HepG2 (cell line): ENCODE measurements at regions not wholly inside any gene's neighbourhood (a gene's known extent, or its start where the extent isn't known, plus 50 kb on each side); places are given as distances from the start of the nearest gene placed in this dataset.

Experiments used
- ATAC-seq: fragments of 200-7000 bp; cut with Tn5 transposase; 3 replicates; pipeline ENCODE4 v1.9.1; 2020; ENCODE audit warnings: mild to moderate bottlenecking, moderate library complexity
- BruUV-seq: library from RNA; stranded (reverse); fragments of 400-500 nt; replicated peaks from 2 replicates; lab custom pipeline; 2021; lab: Mats Ljungman, UMichigan
- CTCF ChIA-PET: fragments of 300-600 bp; formaldehyde crosslinking; extraction: SDS; loops from one replicate; lab custom pipeline; 2021; ENCODE audit warnings: low total read pairs, inconsistent platforms, low intra/inter-chr PET ratio; lab: Yijun Ruan, JAX
- POLR2A ChIA-PET: fragments of 350-600 bp; sonication (Branson Sonifier 250); formaldehyde crosslinking; loops from one replicate; lab custom pipeline; 2020; ENCODE audit warnings: antibody characterized with exemption, inconsistent platforms; lab: Yijun Ruan, JAX
- DNase-seq: peaks from one replicate; pipeline ENCODE4 v3.0.0-alpha.2; 2015; ENCODE audit warnings: low spot score
- FAIRE-seq: peaks from 3 replicates; lab custom pipeline; 2011; peaks lifted over from hg19 to GRCh38; lab: Jason Lieb, UNC
- H2AFZ ChIP-seq: one replicate; pipeline ENCODE4 v1.6.1; 2011; ENCODE audit warnings: low read length, inconsistent platforms
- H3K27ac ChIP-seq: fragments of 300-600 bp; 3 replicates; pipeline ENCODE4 v1.8.0; 2011; ENCODE audit warnings: mixed run types, mild to moderate bottlenecking, mixed read lengths, low read length, inconsistent platforms; ENCODE audit not compliant: insufficient read depth; ENCODE audit errors: extremely low read length
- H3K27me3 ChIP-seq, 2 experiments: fragments of 200-600 bp in 1 of 2; 2 replicates in 1 of 2; 3 replicates in 1 of 2; pipeline versions ENCODE4 v1.6.0 to v1.8.0; 2011; ENCODE audit warnings: low read length in 2 of 2, mild to moderate bottlenecking in 2 of 2, moderate library complexity in 2 of 2, inconsistent platforms in 1 of 2; ENCODE audit not compliant: insufficient read depth in 2 of 2, control insufficient read depth in 1 of 2
- H3K36me3 ChIP-seq, 2 experiments: fragments of 200-600 bp in 1 of 2; replicated peaks in 1 of 2; 2 replicates in 1 of 2; 3 replicates in 1 of 2; pipeline versions ENCODE4 v1.5.1 to v1.8.0; 2011; ENCODE audit warnings: low read length in 2 of 2, inconsistent platforms in 1 of 2; ENCODE audit not compliant: insufficient read depth in 2 of 2, control insufficient read depth in 1 of 2
- H3K4me1 ChIP-seq: 2 replicates; pipeline ENCODE4 v1.5.1; 2012; ENCODE audit warnings: low read length, inconsistent platforms; ENCODE audit not compliant: insufficient read depth
- H3K4me2 ChIP-seq: 2 replicates; pipeline ENCODE4 v1.6.0; 2011; ENCODE audit warnings: low read depth, low read length, inconsistent platforms
- H3K4me3 ChIP-seq, 3 experiments: fragments of 200-600 bp in 1 of 3; sonication (generic), shearing (Covaris generic) in 1 of 3; replicated peaks in 1 of 3; 2 replicates each; pipeline ENCODE4 v1.5.1; 2011 to 2016; ENCODE audit warnings: low read length in 3 of 3, inconsistent platforms in 2 of 3, low read depth in 2 of 3, mild to moderate bottlenecking in 2 of 3, control low read depth in 1 of 3, mixed read lengths in 1 of 3; ENCODE audit not compliant: insufficient read depth in 1 of 3
- H3K79me2 ChIP-seq: one replicate; pipeline ENCODE4 v1.6.1; 2011; ENCODE audit warnings: low read length, inconsistent platforms; ENCODE audit not compliant: insufficient read depth
- H3K9ac ChIP-seq: 2 replicates; pipeline ENCODE4 v1.6.0; 2011; ENCODE audit warnings: mild to moderate bottlenecking, low read depth, low read length, inconsistent platforms; ENCODE audit not compliant: insufficient read depth
- H3K9me3 ChIP-seq: 2 replicates; pipeline ENCODE4 v1.5.1; 2012; ENCODE audit warnings: mild to moderate bottlenecking, low read length
- H4K20me1 ChIP-seq: 2 replicates; pipeline ENCODE4 v1.6.0; 2011; ENCODE audit warnings: inconsistent platforms, mild to moderate bottlenecking, low read length, moderate library complexity; ENCODE audit not compliant: insufficient read depth
- HDAC1 ChIP-seq: sonication (generic); formaldehyde crosslinking; IDR thresholded peaks from 2 replicates; pipeline ENCODE4 v1.5.1; 2020; ENCODE audit warnings: mild to moderate bottlenecking, missing genetic modification reagents
- HNF4A ChIP-seq: sonication (generic); formaldehyde crosslinking; IDR thresholded peaks from 2 replicates; pipeline ENCODE4 v1.4.0; 2020; ENCODE audit warnings: missing genetic modification reagents
- IKZF5 ChIP-seq: IDR thresholded peaks from 2 replicates; pipeline ENCODE4 v1.6.1; 2018; ENCODE audit warnings: missing genetic modification reagents, mild to moderate bottlenecking, missing compliant biosample characterization
- RELA ChIP-seq: sonication (generic); formaldehyde crosslinking; IDR thresholded peaks from 2 replicates; pipeline ENCODE4 v1.4.0; 2020; ENCODE audit warnings: missing genetic modification reagents
- SALL1 ChIP-seq: sonication (generic); formaldehyde crosslinking; IDR thresholded peaks from 2 replicates; pipeline ENCODE4 v1.8.0; 2022; ENCODE audit warnings: mild to moderate bottlenecking, missing genetic modification reagents
- TBX2 ChIP-seq: sonication (generic); formaldehyde crosslinking; IDR thresholded peaks from 2 replicates; pipeline ENCODE4 v1.5.0; 2020; ENCODE audit warnings: missing genetic modification reagents, mild to moderate bottlenecking, borderline replicate concordance
- TCF7L2 ChIP-seq: IDR thresholded peaks from 2 replicates; pipeline ENCODE4 v1.6.1; 2011; ENCODE audit warnings: mild to moderate bottlenecking, low read depth, low read length, moderate library complexity
- ZFP62 ChIP-seq: sonication (generic); formaldehyde crosslinking; IDR thresholded peaks from 2 replicates; pipeline ENCODE4 v1.4.0; 2020; ENCODE audit warnings: missing genetic modification reagents
- ZMAT5 ChIP-seq: sonication (generic); formaldehyde crosslinking; IDR thresholded peaks from 2 replicates; pipeline ENCODE4 v1.5.0; 2020; ENCODE audit warnings: mild to moderate bottlenecking, low read depth, missing genetic modification reagents, borderline replicate concordance
- ZNF205 ChIP-seq: IDR thresholded peaks from 2 replicates; pipeline ENCODE4 v1.6.1; 2018; ENCODE audit warnings: missing biosample characterization, missing genetic modification reagents
- ZNF225 ChIP-seq: sonication (generic); formaldehyde crosslinking; IDR thresholded peaks from 2 replicates; pipeline ENCODE4 v1.4.0; 2020; ENCODE audit warnings: mild to moderate bottlenecking, missing genetic modification reagents
- ZNF687 ChIP-seq: sonication (generic); formaldehyde crosslinking; IDR thresholded peaks from 2 replicates; pipeline ENCODE4 v1.5.1; 2020; ENCODE audit warnings: mild to moderate bottlenecking, missing genetic modification reagents, moderate library complexity
- ZNF772 ChIP-seq: sonication (generic); formaldehyde crosslinking; IDR thresholded peaks from 2 replicates; pipeline ENCODE4 v1.5.0; 2020; ENCODE audit warnings: mild to moderate bottlenecking, missing genetic modification reagents
- ZSCAN5A ChIP-seq: sonication (generic); formaldehyde crosslinking; IDR thresholded peaks from 2 replicates; pipeline ENCODE4 v1.8.0; 2022; ENCODE audit warnings: mild to moderate bottlenecking, missing genetic modification reagents, borderline replicate concordance
- WGBS: methylation state at CpG from one replicate; pipeline ENCODE4 v1.1.6; 2017; ENCODE audit warnings: low lambda C conversion rate; 5-methylcytosine and 5-hydroxymethylcytosine counted together
- in situ Hi-C: cut with HindIII; loops from 2 replicates; pipeline ENCODE4 v1.10.0; 2017; ENCODE audit warnings: low pct_unique_long_range_greater_than_20kb; ENCODE audit not compliant: extremely low pct_ligation_motif_present
- intact Hi-C: fragments of 100-400 bp; cut with micrococcal nuclease; formaldehyde crosslinking; loops from one replicate; pipeline ENCODE4 v1.10.0; 2022; ENCODE audit not compliant: unreplicated experiment

GRCh38 chr10:2920168-2920567, 147.2 kb upstream of the PFKP start:
- H4K20me1 ChIP-seq: no peaks in the 10 kb centered on the region
- no peak overlapping the region for H3K27ac ChIP-seq
- H3K9me3 ChIP-seq: no peaks in the 10 kb centered on the region
- POLR2A ChIA-PET: no interaction called here
- no peaks in the 10 kb centered on the region for H3K79me2 ChIP-seq
- no peaks in the 10 kb centered on the region for H3K4me1 ChIP-seq
- H3K4me3 ChIP-seq: no peak overlapping the region
- CTCF ChIA-PET: no interaction called here
- TF ChIP-seq TCF7L2 (no peak), ZSCAN5A (no peak), ZNF772 (CRISPR knock-in tag) (no peak), IKZF5 (CRISPR knock-in tag) (no peak), HDAC1 (no peak), TBX2 (CRISPR knock-in tag) (no peak), ZMAT5 (CRISPR knock-in tag) (no peak), ZNF205 (CRISPR knock-in tag) (no peak), ZFP62 (CRISPR knock-in tag) (no peak), ZNF687 (CRISPR knock-in tag) (no peak), SALL1 (CRISPR knock-in tag) (no peak), ZNF225 (no peak), RELA (CRISPR knock-in tag) (no peak), HNF4A (CRISPR knock-in tag) (no peak)
- H2AFZ ChIP-seq: no peak overlapping the region
- no peak overlapping the region for H3K9ac ChIP-seq
- no peak for DNase-seq
- no peak for FAIRE-seq
- no peak overlapping the region for H3K4me2 ChIP-seq
- H3K27me3 ChIP-seq: peaks cover 0 to 16% of the 10 kb centered on the region in 2 experiments
- BruUV-seq: no TSS peak
- ATAC-seq: no peak
- 7% methylated on average over 3 of the region's 3 CpGs for WGBS
- no peaks in the 10 kb centered on the region for H3K36me3 ChIP-seq
- in situ Hi-C loops (no loop called here), intact Hi-C loops (no loop called here)
